IMR-90 (cell line): ENCODE measurements at regions not wholly inside any gene's neighbourhood (a gene's known extent, or its start where the extent isn't known, plus 50 kb on each side); places are given as distances from the start of the nearest gene placed in this dataset.

Experiments
- ATAC-seq: fragments of 200-7000 bp; cut with Tn5 transposase; 2 replicates; pipeline ENCODE4 v1.9.1; 2020; ENCODE audit warnings: low read depth, mild to moderate bottlenecking, moderate library complexity
- BruUV-seq: library from RNA; stranded (reverse); fragments of 400-500 nt; replicated peaks from 2 replicates; lab custom pipeline; 2021; lab: Mats Ljungman, UMichigan
- CTCF ChIA-PET: fragments of 300-600 bp; formaldehyde crosslinking; extraction: SDS; loops from one replicate; lab custom pipeline; 2021; ENCODE audit warnings: antibody characterized with exemption; lab: Yijun Ruan, JAX
- POLR2A ChIA-PET: fragments of 300-600 bp; sonication (Branson Sonifier 250); formaldehyde crosslinking; loops from one replicate; lab custom pipeline; 2022; ENCODE audit warnings: antibody characterized with exemption; ENCODE audit not compliant: unreplicated experiment; lab: Charles Lee
- DNase-seq: peaks from one replicate; pipeline ENCODE4 v3.0.0; 2013
- H2AFZ ChIP-seq: replicated peaks from 2 replicates; pipeline ENCODE3; 2013; ENCODE audit warnings: low read length, mild to moderate bottlenecking; ENCODE audit not compliant: poor library complexity
- H2AK5ac ChIP-seq: 2 replicates; pipeline ENCODE4 v1.6.1; 2013; ENCODE audit warnings: low read depth, low read length, inconsistent platforms
- H2AK9ac ChIP-seq: replicated peaks from 2 replicates; pipeline ENCODE3; 2013; ENCODE audit warnings: mild to moderate bottlenecking, low read depth, low read length, moderate library complexity; ENCODE audit not compliant: poor library complexity
- H2BK120ac ChIP-seq: 2 replicates; pipeline ENCODE4 v1.6.1; 2013; ENCODE audit warnings: low read depth, low read length, inconsistent platforms
- H2BK15ac ChIP-seq: 3 replicates; pipeline ENCODE4 v1.6.1; 2013; ENCODE audit warnings: low read depth, low read length, inconsistent platforms
- H2BK20ac ChIP-seq: 2 replicates; pipeline ENCODE4 v1.6.1; 2013; ENCODE audit warnings: low read depth, mild to moderate bottlenecking, inconsistent platforms, low read length, moderate library complexity
- H2BK5ac ChIP-seq: 2 replicates; pipeline ENCODE4 v1.6.1; 2013; ENCODE audit warnings: mild to moderate bottlenecking, low read depth, low read length, inconsistent platforms; ENCODE audit not compliant: poor library complexity, severe bottlenecking
- H3K14ac ChIP-seq: replicated peaks from 2 replicates; pipeline ENCODE4 v1.6.1; 2013; ENCODE audit warnings: low read depth, low read length, inconsistent platforms
- H3K18ac ChIP-seq: 2 replicates; pipeline ENCODE4 v1.6.1; 2013; ENCODE audit warnings: low read depth, low read length, control low read depth
- H3K23ac ChIP-seq: 2 replicates; pipeline ENCODE4 v1.6.1; 2013; ENCODE audit warnings: low read depth, low read length, inconsistent platforms
- H3K27ac ChIP-seq: 2 replicates; pipeline ENCODE4 v1.5.1; 2013; ENCODE audit warnings: mild to moderate bottlenecking, control low read depth, low read length; ENCODE audit not compliant: insufficient read depth
- H3K27me3 ChIP-seq: 2 replicates; pipeline ENCODE4 v1.6.1; 2013; ENCODE audit warnings: low read length; ENCODE audit not compliant: control insufficient read depth, insufficient read depth
- H3K36me3 ChIP-seq: 2 replicates; pipeline ENCODE4 v1.6.1; 2013; ENCODE audit warnings: low read length, mixed read lengths; ENCODE audit not compliant: control insufficient read depth, insufficient read depth
- H3K4ac ChIP-seq: 2 replicates; pipeline ENCODE4 v1.6.1; 2013; ENCODE audit warnings: low read depth, low read length, inconsistent platforms
- H3K4me1 ChIP-seq: 2 replicates; pipeline ENCODE4 v1.6.1; 2013; ENCODE audit warnings: low read length, mixed read lengths; ENCODE audit not compliant: control insufficient read depth, insufficient read depth
- H3K4me2 ChIP-seq: 2 replicates; pipeline ENCODE4 v1.6.1; 2013; ENCODE audit warnings: low read depth, mild to moderate bottlenecking, control low read depth, low read length, moderate library complexity
- H3K4me3 ChIP-seq: 2 replicates; pipeline ENCODE4 v1.5.1; 2013; ENCODE audit warnings: low read depth, mild to moderate bottlenecking, control low read depth, low read length, moderate library complexity; ENCODE audit not compliant: insufficient read depth
- H3K56ac ChIP-seq: 2 replicates; pipeline ENCODE4 v1.6.1; 2013; ENCODE audit warnings: low read length, inconsistent platforms; ENCODE audit not compliant: insufficient read depth; ENCODE audit errors: extremely low read depth
- H3K79me1 ChIP-seq, 2 experiments: 2 replicates each; pipeline ENCODE4 v1.6.1; 2013; ENCODE audit warnings: low read length in 2 of 2, inconsistent platforms in 1 of 2, low read depth in 1 of 2
- H3K9ac ChIP-seq: 2 replicates; pipeline ENCODE4 v1.6.1; 2013; ENCODE audit warnings: low read depth, low read length, control low read depth
- H3K9me1 ChIP-seq: 2 replicates; pipeline ENCODE4 v1.6.1; 2013; ENCODE audit warnings: low read length, inconsistent platforms; ENCODE audit not compliant: insufficient read depth
- H3K9me3 ChIP-seq: 2 replicates; pipeline ENCODE4 v1.6.1; 2013; ENCODE audit warnings: low read length; ENCODE audit not compliant: control insufficient read depth, insufficient read depth
- H4K20me1 ChIP-seq: 2 replicates; pipeline ENCODE4 v1.6.1; 2013; ENCODE audit warnings: low read length, inconsistent platforms; ENCODE audit not compliant: insufficient read depth
- H4K5ac ChIP-seq: 2 replicates; pipeline ENCODE4 v1.6.1; 2013; ENCODE audit warnings: mild to moderate bottlenecking, low read depth, low read length, control low read depth
- H4K8ac ChIP-seq, 2 experiments: 2 replicates each; pipeline ENCODE4 v1.6.1; 2013; ENCODE audit warnings: low read depth in 2 of 2, low read length in 2 of 2, control low read depth in 1 of 2, inconsistent platforms in 1 of 2
- H4K91ac ChIP-seq: 2 replicates; pipeline ENCODE4 v1.6.1; 2013; ENCODE audit warnings: low read depth, low read length, inconsistent platforms; ENCODE audit not compliant: insufficient read depth
- BHLHE40 ChIP-seq: fragments of 150-350 bp; IDR thresholded peaks from 2 replicates; pipeline ENCODE4 v1.6.1; 2016; ENCODE audit warnings: mild to moderate bottlenecking, low read depth, low read length
- CEBPB ChIP-seq: IDR thresholded peaks from 2 replicates; pipeline ENCODE4 v1.6.1; 2012; ENCODE audit warnings: low read depth, low read length, improper control_type of control experiment
- CHD1 ChIP-seq: IDR thresholded peaks from 2 replicates; pipeline ENCODE4 v1.6.1; 2012; ENCODE audit warnings: low read depth, low read length, improper control_type of control experiment
- CTCF ChIP-seq: conservative IDR thresholded peaks from 2 replicates; pipeline ENCODE4 v1.5.1; 2012; ENCODE audit warnings: mild to moderate bottlenecking, low read depth, low read length, improper control_type of control experiment
- ELK1 ChIP-seq: fragments of 150-350 bp; IDR thresholded peaks from 2 replicates; pipeline ENCODE4 v1.6.1; 2016; ENCODE audit warnings: low read depth, mild to moderate bottlenecking, low read length, moderate library complexity, borderline replicate concordance
- FOS ChIP-seq: fragments of 150-350 bp; IDR thresholded peaks from 2 replicates; pipeline ENCODE4 v1.6.1; 2016; ENCODE audit warnings: low read depth, low read length
- MAFK ChIP-seq: IDR thresholded peaks from 2 replicates; pipeline ENCODE4 v1.6.1; 2012; ENCODE audit warnings: low read depth, low read length, improper control_type of control experiment
- MAZ ChIP-seq: IDR thresholded peaks from 2 replicates; pipeline ENCODE4 v1.6.1; 2012; ENCODE audit warnings: low read depth, mild to moderate bottlenecking, low read length, improper control_type of control experiment, moderate library complexity, borderline replicate concordance
- MXI1 ChIP-seq: IDR thresholded peaks from 2 replicates; pipeline ENCODE4 v1.6.1; 2012; ENCODE audit warnings: low read depth, mild to moderate bottlenecking, low read length, moderate library complexity, borderline replicate concordance
- NFE2L2 ChIP-seq: fragments of 150-350 bp; IDR thresholded peaks from 2 replicates; pipeline ENCODE4 v1.6.1; 2016; ENCODE audit warnings: low read depth, mild to moderate bottlenecking, low read length
- POLR2A ChIP-seq: IDR thresholded peaks from 2 replicates; pipeline ENCODE4 v1.6.1; 2012; ENCODE audit warnings: mild to moderate bottlenecking, low read depth, low read length
- RAD21 ChIP-seq: IDR thresholded peaks from 2 replicates; pipeline ENCODE4 v1.6.1; 2012; ENCODE audit warnings: low read length, improper control_type of control experiment
- RCOR1 ChIP-seq: IDR thresholded peaks from 2 replicates; pipeline ENCODE4 v1.6.1; 2012; ENCODE audit warnings: mild to moderate bottlenecking, low read length, improper control_type of control experiment; ENCODE audit not compliant: insufficient replicate concordance
- RFX5 ChIP-seq: IDR thresholded peaks from 2 replicates; pipeline ENCODE4 v1.8.0; 2012; ENCODE audit warnings: low read depth, mild to moderate bottlenecking, low read length, moderate library complexity
- SMC3 ChIP-seq: fragments of 150-350 bp; IDR thresholded peaks from 2 replicates; pipeline ENCODE4 v1.6.1; 2016; ENCODE audit warnings: low read depth, mild to moderate bottlenecking, antibody characterized with exemption, low read length, moderate library complexity
- USF2 ChIP-seq: fragments of 150-350 bp; IDR thresholded peaks from 2 replicates; pipeline ENCODE4 v1.6.1; 2017; ENCODE audit warnings: mild to moderate bottlenecking, antibody characterized with exemption, low read length, low read depth
- WGBS, 2 experiments: methylation state at CpG; one replicate each; pipeline versions ENCODE4 v1.1.5 to v1.1.7; 2013; ENCODE audit warnings: missing lambda C conversion rate in 2 of 2; ENCODE audit not compliant: insufficient read length in 1 of 2; ENCODE audit errors: extremely low coverage in 2 of 2; 5-methylcytosine and 5-hydroxymethylcytosine counted together
- dilution Hi-C: fragments of 300-500 bp; cut with HindIII; formaldehyde crosslinking; loops from one replicate; pipeline ENCODE4 v1.14.3; 2018; ENCODE audit warnings: low sequenced_read_pairs; ENCODE audit not compliant: unreplicated experiment
- in situ Hi-C: fragments of 300-500 bp; cut with MboI; formaldehyde crosslinking; loops from 3 replicates; pipeline ENCODE4 v1.14.3; 2019; ENCODE audit warnings: low sequenced_read_pairs, inconsistent platforms, mixed read lengths
- intact Hi-C: fragments of 100-400 bp; cut with micrococcal nuclease; formaldehyde crosslinking; loops from 2 replicates; pipeline ENCODE4 v1.10.0; 2022

GRCh38 chr9:119596703-119597102 is 227.5 kb upstream of the BRINP1 start:
- dilution Hi-C loops: no loop called here
- H3K4me3 ChIP-seq: no peak overlapping the region
- no peak overlapping the region for H2BK15ac ChIP-seq
- no peak overlapping the region for H3K4me2 ChIP-seq
- ChIA-PET POLR2A (no interaction called here), CTCF (no interaction called here)
- no peaks in the 10 kb centered on the region for H3K9me1 ChIP-seq
- H2AK5ac ChIP-seq: no peak overlapping the region
- H4K91ac ChIP-seq: no peak overlapping the region
- in situ Hi-C loops: no loop called here
- ATAC-seq: no peak
- intact Hi-C loops: no loop called here
- no peak overlapping the region for H2BK5ac ChIP-seq
- H4K5ac ChIP-seq: no peak overlapping the region
- H4K8ac ChIP-seq: no peak overlapping the region
- TF ChIP-seq CTCF (no peak), USF2 (no peak), SMC3 (no peak), CHD1 (no peak), CEBPB (no peak), BHLHE40 (no peak), RCOR1 (no peak), FOS (no peak), MAZ (no peak), RAD21 (no peak), MXI1 (no peak), POLR2A (no peak), NFE2L2 (no peak), ELK1 (no peak), RFX5 (no peak), MAFK (no peak)
- no peak overlapping the region for H3K9ac ChIP-seq
- no peak overlapping the region for H2BK20ac ChIP-seq
- no TSS peak for BruUV-seq
- no peak overlapping the region for H3K27ac ChIP-seq
- H3K56ac ChIP-seq: no peak overlapping the region
- no peak overlapping the region for H3K18ac ChIP-seq
- no peaks in the 10 kb centered on the region for H3K36me3 ChIP-seq
- no peaks in the 10 kb centered on the region for H3K79me1 ChIP-seq
- no peak overlapping the region for H3K23ac ChIP-seq
- 0% methylated on average over 1 of the region's 4 CpGs; no CpG with 5 or more reads in 1 of the 2 experiments for whole genome bisulfite sequencing, 2 experiments
- H2AFZ ChIP-seq: no peak overlapping the region
- H3K4ac ChIP-seq: no peak overlapping the region
- H2BK120ac ChIP-seq: no peak overlapping the region
- DNase-seq: no peak
- H3K27me3 ChIP-seq: no peaks in the 10 kb centered on the region
- no peak overlapping the region for H3K14ac ChIP-seq
- H3K4me1 ChIP-seq: no peaks in the 10 kb centered on the region
- H4K20me1 ChIP-seq: no peaks in the 10 kb centered on the region
- no peak overlapping the region for H2AK9ac ChIP-seq
- peaks cover 12% of the 10 kb centered on the region for H3K9me3 ChIP-seq
